ENCODE measurements at regions not wholly inside any gene's neighbourhood (a gene's known extent, or its start where the extent isn't known, plus 50 kb on each side); places are given as distances from the start of the nearest gene placed in this dataset.

DNA sequence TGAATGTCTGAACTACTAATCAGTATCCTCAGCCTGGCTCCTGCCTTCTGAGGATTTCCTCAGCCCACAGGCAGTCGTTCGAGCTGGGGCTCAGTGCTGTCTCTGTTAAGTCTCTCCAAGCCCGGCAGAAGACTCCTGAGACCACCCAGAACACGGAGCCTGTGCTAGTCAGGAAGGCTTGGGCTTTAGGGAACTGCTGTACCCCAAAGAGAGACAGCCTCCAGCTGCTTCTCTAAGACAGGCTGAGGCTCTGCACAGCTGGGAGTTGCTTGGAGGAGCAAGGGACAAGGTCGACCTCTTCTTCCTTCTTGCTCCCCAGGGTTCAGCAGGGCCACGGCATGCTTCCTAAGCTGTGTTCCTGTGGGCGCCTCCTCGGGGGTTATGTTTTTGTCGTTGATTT is 283.4 kb upstream of the MYT1L start:
- no peak for ATAC-seq

DNA sequence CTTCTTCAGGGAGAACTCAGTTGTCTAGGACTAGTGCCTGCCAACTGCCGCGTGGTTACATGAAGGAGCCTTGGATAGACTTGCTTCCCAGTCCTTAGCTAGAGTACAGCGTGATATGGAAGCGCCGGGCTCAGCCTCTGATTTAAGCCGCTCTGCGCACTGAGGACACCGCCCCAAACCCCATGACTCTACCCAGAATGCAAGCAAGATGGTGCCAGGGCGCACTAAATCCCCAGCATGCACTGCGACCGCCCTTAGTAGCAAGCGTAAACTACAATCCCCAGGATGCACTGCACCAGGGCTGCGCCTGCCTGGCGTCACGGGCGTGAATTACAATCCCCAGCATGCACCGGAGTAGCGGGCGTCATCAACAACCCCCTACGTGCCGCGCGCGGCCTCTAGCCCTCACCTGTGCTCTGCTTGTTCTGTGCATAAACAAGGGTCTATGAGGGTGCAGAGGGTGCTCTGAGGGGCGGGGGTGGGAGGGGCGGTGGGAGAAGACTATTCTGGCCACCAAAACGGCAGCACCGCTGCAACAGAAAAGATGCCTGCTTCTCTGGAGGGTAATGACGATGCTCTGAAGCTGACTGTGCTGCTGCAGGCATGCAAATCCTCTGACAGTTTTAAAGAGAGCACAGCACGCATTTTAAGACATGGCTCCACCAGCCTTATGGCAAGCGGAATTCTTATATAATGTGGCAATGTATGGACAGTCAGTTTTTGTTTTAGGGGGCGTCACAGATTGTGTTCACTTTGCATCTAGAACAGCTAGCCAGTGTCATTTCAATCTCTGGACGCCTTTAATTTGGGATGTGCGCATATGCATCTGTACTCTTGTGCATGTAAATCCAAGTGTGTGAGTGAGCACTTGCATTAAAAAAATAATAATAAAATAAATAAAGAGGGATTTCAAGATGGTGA is 282.5 kb upstream of the MYT1L start:
- WGBS, 3 donors = 7 to 13% (median 10%) methylated on average over 34 of the region's 34 CpGs
- Histone ChIP-seq H3K36me3 (ENCODE audit: insufficient read depth in 1 of 2, low read depth in 1 of 2) (peaks cover 0 to 8% of the 10 kb centered on the region in 2 donors), H3K27me3 (ENCODE audit: insufficient read depth in 3 of 3, low read length in 2 of 3) (peaks cover 0 to 2% (median 0%) of the 10 kb centered on the region in 3 donors), H3K9me3 (no peaks in the 10 kb centered on the region), H3K4me1 (no peaks in the 10 kb centered on the region), H3K4me3 (peak overlapping the region; percentile 69), H3K27ac (peak overlapping the region; percentile 92)
- ATAC-seq (peak; percentile 99 to 100 (median 100)), DNase-seq (peak; percentile 89 to 96)
- TF ChIP-seq, protein P1, sequence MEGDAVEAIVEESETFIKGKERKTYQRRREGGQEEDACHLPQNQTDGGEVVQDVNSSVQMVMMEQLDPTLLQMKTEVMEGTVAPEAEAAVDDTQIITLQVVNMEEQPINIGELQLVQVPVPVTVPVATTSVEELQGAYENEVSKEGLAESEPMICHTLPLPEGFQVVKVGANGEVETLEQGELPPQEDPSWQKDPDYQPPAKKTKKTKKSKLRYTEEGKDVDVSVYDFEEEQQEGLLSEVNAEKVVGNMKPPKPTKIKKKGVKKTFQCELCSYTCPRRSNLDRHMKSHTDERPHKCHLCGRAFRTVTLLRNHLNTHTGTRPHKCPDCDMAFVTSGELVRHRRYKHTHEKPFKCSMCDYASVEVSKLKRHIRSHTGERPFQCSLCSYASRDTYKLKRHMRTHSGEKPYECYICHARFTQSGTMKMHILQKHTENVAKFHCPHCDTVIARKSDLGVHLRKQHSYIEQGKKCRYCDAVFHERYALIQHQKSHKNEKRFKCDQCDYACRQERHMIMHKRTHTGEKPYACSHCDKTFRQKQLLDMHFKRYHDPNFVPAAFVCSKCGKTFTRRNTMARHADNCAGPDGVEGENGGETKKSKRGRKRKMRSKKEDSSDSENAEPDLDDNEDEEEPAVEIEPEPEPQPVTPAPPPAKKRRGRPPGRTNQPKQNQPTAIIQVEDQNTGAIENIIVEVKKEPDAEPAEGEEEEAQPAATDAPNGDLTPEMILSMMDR (IDR thresholded peaks at IDR 0.05) = no peak
- intact Hi-C loops (cut with DNase I) = loop anchor here in 1 of 2 donors (5.0 to 10.0 kb wide), 2 partner anchors 159 to 761 kb away; partner anchors contain the start of genes EIPR1 and TRAPPC12

More for the DNA sequence above, 283.4 kb upstream of the MYT1L start:
- WGBS, 3 donors = 33 to 37% (median 36%) methylated on average over 9 of the region's 9 CpGs
- Histone ChIP-seq H3K9me3 (no peaks in the 10 kb centered on the region), H3K36me3 (ENCODE audit: insufficient read depth in 1 of 2, low read depth in 1 of 2) (peaks cover 0 to 2% of the 10 kb centered on the region in 2 donors), H3K4me1 (no peaks in the 10 kb centered on the region), H3K27me3 (ENCODE audit: insufficient read depth in 3 of 3, low read length in 2 of 3) (peaks cover 0 to 2% (median 0%) of the 10 kb centered on the region in 3 donors), H3K4me3 (no peak overlapping the region), H3K27ac (no peak overlapping the region)
- DNase-seq = no peak
- TF ChIP-seq, protein P1 (IDR thresholded peaks at IDR 0.05) = no peak
- intact Hi-C loops (cut with DNase I) = loop anchor here in 1 of 2 donors (5.0 to 10.0 kb wide), 2 partner anchors 158 to 760 kb away; partner anchors contain the start of genes EIPR1 and TRAPPC12

DNA sequence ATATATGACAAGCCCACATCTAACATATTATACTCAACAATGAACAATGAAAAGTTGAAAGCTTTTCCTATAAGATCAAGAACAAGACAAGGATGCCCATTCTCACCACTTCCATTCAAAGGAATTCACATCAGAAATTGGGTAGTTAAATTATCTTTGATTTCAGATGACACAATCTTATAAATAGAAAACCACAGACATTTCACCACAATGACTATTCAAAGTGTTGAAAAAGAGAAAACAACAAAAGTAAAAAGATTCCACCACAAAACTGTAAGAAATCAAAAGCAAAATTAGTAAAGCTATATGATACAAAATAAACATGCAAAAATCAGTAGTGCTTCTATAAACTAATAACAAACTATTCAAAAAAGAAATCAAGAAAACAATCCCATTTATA is 279.7 kb upstream of the MYT1L start:
- intact Hi-C loops (cut with DNase I) = loop anchor here in 1 of 2 donors (5.0 to 10.0 kb wide), 2 partner anchors 162 to 764 kb away; partner anchors contain the start of genes EIPR1 and TRAPPC12
- H3K4me1 ChIP-seq = no peaks in the 10 kb centered on the region
- TF ChIP-seq, protein P1 (IDR thresholded peaks at IDR 0.05) = no peak

DNA sequence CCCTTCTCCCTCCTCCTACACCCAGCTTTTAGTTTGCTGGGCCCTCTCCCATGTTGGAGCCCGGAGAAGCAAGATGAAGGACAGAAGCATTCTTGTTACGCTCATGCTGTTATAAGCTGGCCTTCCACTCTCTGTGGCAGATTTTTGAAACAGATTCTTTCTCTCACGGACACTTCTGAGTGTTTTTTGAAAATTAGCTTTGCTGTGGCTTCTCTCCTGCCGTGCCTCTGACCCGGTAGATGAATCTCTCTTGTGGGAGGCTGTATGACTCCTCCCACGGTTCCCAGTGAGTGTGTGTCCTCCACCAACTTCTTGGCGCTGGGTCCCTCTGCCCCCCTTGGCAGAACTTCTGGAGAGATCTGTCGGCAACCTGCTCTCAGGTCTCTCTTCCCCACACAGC is 269.3 kb upstream of the MYT1L start:
- ATAC-seq (no peak), DNase-seq (no peak)
- H3K4me3 ChIP-seq = no peak overlapping the region
- H3K27me3 ChIP-seq (ENCODE audit: insufficient read depth in 3 of 3, low read length in 2 of 3) = no peaks in the 10 kb centered on the region
- TF ChIP-seq, protein P1 (IDR thresholded peaks at IDR 0.05) = no peak
- H3K36me3 ChIP-seq (ENCODE audit: insufficient read depth in 1 of 2, low read depth in 1 of 2) = no peaks in the 10 kb centered on the region
- intact Hi-C loops (cut with DNase I) = no loop called here
- H3K4me1 ChIP-seq = no peaks in the 10 kb centered on the region
- no peaks in the 10 kb centered on the region for H3K9me3 ChIP-seq
- no peak overlapping the region for H3K27ac ChIP-seq
- 42 to 50% (median 43%) methylated on average over 8 of the region's 8 CpGs for WGBS, 3 donors

More for the DNA sequence above, 279.7 kb upstream of the MYT1L start:
- Histone ChIP-seq H3K36me3 (ENCODE audit: insufficient read depth in 1 of 2, low read depth in 1 of 2) (peaks cover 0 to 8% of the 10 kb centered on the region in 2 donors), H3K9me3 (no peaks in the 10 kb centered on the region), H3K27me3 (ENCODE audit: insufficient read depth in 3 of 3, low read length in 2 of 3) (peaks cover 0 to 2% (median 0%) of the 10 kb centered on the region in 3 donors), H3K27ac (no peak overlapping the region), H3K4me3 (no peak overlapping the region)
- DNase-seq (no peak), ATAC-seq (no peak)
